Middle frontal gyrus (tissue), 1 donor: ENCODE measurements at regions not wholly inside any gene's neighbourhood (a gene's known extent, or its start where the extent isn't known, plus 50 kb on each side); places are given as distances from the start of the nearest gene placed in this dataset.
"Not testable (repeated sequence)": the region's sequence is repeated elsewhere in the genome, so short reads cannot be mapped to it uniquely, and the experiment has no call there.

Experiments used
- DNase-seq: peaks from one replicate; pipeline ENCODE4 v3.0.0-alpha.2; 2015; ENCODE audit warnings: low spot score; ENCODE audit errors: extremely low spot score

DNA sequence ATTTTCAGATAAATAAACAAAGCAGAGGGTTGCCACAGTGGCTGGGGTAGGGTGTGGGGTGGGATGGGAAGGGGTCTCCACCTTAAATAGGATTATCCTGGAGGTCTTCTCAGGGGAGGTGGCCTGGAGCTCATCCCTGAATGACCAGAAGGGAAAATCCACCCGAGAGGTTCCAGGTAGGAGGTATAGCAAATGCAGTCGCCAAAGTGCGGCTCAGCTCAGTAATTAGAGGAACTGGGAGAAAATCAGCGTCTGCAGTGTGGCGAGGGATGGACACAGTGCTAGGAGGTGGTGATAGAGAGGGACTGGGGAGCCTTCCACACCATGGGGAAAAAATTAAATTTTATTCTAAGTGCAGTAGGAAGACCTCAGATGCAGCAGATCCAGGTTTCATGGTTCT, 584.5 kb downstream of the MATN1 start:
- no peak for DNase-seq

DNA sequence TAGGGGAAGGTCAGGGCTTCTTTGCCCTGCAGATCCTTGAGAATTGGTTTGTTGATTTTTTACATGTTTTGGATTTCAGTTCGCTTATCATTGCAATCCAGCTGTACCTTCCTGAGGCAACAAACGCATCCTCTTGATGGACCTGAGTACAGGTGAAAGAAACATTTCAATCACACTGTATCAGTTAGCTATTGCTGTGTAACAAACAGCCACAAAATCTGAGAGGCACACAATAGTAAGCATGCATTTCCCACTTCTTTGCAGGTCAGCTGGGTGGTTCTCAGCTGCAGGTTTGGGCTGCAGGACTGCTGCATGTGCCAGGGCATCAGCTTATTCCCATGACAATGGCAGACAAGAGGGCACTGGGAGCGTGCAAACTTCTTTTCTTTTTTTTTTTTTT, 586.4 kb downstream of the MATN1 start:
- DNase-seq: no peak

DNA sequence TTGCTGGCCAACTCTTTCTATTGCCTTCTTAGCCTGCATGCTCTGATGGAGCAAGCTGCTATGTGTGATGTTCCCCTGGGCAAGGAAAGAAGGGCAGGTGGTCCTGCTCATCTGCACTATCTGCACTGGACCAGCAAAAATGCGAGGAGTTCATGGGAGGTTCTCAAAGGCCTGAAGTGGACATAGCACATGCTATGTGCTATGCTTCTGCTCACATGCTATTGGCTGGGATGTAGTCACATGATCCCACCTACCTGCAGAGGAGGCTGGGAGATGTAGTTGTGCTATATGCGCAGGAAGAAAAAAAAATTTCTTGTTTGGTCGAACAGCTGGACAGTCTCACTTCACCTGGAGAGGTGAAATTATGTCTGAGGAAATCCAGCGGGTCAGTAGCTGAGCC, 587.7 kb downstream of the MATN1 start:
- DNase-seq: no peak

DNA sequence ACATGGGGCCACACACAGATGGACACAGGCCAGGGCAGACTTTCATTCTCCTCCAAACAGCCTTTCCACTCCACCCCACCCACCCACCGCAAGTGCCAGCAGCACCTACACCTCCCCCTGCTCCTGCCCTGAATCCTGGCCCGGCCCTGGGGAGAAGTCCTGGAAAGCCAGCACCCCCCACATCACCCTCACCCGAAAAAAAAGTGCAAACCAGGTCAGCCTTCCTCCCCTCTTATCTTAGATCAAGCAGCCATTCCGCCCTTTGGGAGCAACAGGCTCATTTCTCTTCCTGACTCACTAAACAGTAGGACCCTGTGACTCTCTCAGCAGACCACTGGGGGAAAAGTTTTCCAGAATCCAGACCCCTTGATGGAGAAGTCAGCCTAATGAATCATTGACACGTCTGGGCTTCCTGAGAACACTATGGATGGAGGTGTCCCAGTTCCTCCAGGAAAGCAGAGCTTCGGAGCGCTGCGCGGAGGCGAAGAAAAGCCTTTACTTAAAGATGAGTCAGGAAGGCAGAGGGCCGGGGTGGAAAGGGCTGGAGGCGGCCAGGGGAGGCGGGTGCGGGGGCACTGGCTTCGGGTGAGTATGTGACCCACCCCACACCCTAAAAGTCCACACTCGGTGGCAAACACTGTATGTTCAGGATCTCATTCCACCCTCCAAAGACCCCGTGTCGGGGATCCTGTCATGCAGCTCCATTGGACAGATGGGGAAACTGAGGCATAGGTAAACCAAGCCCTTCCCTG, 588.7 kb downstream of the MATN1 start:
- DNase-seq: no peak

DNA sequence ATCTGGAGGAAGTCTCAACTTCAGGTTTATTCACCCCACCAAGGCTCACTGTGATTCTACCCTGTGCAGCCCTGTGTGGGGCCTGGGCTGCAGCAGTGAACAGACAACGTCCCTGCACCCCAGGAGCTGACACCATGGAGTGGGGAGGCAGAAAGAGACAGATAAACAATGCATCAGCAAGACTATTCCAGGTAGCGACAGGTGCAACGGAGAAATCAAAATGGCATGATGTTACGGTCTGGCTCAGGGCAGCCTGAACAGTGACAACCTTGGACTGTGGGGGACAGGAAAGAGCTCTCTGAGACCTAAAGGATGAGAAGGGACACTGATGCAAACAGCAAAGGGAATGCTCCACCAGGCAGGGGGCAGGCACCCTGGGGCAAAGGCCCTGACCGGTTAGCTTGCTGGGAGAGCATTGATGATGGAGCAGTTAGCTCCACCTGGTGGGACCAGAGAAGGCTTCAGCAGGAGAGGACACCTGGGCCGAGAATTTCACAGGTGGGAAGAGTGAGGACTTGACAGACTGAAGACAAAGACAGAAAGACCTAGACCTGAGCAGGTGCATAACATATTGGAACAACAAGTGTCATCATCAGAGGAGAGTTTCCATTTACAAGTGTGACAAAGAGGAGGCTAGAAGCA, 589.9 kb downstream of the MATN1 start:
- DNase-seq: no peak

DNA sequence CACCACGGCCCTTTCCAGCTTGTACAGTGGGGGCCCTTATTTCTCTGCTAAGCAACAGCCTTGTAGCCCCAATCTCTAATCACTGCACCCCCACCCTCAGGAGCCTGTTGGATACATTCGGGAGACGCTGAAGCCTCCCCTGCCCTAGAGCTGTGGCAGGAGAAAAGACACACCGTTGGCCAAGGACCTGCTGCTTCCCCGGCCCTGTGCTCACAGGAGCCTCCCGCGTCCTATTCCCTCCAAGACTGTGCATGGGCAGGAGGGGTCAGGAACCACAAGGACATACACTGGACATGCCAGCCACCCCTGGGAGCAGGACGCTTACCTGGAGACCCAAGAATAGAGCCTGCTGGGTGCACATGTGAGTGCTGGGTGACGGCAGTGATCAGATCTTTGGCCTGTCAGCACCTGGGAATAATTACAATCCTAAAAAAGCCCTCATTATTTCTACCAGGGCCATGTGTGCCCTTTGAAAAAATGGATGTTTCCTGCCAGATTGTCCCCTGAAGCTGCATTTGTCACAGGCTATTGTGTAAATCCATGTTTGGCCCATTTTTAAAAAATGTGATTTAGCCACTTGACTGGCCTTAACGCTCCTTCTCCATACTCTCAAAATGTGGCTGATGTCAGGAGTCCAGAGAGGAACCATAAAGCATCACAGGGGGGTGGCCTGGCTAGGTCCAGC, 590.6 kb downstream of the MATN1 start:
- no peak for DNase-seq

DNA sequence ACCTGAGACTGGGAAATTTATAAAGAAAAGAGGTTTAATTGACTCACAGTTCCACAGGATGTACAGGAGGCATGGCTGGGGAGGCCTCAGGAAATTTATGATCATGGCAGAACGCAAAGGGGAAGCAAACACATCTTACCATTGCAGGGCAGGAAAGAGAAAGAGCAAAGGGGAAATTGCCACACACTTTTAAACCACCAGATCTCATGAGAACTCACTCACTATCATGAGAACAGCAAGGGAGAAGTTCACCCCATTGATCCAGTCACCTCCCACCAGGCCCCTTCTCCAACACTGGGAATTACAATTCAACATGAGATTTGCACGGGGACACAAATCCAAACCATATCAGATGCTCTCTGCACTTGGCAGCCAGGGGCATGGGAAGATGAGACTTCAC, 592.8 kb downstream of the MATN1 start:
- DNase-seq: not testable (repeated sequence)

DNA sequence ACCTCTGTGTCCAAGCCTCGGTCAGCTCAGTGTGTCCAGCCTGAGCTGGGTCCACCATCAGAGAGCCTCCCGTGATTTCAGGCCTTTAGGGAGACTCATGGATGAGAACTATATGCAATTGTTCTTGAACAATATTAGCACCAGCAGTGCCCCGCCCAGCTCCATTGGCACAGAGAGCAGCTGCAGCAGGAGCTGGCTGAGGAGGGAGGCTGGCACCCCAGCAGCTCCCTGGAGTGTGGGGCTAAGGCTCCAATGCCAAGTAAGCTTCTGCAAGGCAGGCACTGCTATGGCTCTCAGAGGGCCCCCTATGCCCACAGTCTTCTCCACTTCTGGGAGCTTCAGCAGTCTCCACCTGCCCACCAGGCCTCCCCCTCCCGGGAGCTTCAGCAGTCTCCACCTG, 593.3 kb downstream of the MATN1 start:
- DNase-seq: no peak

DNA sequence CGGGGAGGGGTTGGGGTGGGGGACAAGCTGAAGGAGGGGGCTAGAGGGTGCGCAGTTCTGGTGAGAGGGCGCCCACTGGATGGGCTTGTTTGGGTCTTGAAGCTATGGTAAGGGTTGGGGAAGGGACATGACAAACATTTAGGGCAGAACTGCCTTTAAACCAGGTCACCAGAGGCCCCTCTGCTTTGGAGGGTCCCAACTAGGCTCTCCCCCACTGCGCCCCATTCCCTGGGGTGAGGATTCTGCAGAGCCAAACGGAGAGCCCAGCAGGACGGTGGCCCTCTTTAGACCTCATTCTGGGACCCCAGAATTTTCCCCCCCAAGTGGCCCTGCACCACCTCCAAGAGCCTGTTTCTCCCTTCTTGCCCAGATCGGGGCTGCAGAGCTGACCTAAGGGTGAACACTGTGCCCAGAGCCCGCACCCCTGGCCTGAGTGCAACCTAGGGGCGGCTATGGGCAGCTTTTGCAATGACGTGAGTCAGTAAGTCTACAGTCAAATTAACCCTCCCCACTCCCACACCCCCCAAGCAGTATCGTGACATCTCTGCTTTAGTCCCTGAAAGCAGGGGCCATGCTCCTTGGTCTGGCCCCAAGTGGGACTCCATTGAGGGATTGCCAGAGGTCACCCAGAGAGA, 593.8 kb downstream of the MATN1 start:
- no peak for DNase-seq

DNA sequence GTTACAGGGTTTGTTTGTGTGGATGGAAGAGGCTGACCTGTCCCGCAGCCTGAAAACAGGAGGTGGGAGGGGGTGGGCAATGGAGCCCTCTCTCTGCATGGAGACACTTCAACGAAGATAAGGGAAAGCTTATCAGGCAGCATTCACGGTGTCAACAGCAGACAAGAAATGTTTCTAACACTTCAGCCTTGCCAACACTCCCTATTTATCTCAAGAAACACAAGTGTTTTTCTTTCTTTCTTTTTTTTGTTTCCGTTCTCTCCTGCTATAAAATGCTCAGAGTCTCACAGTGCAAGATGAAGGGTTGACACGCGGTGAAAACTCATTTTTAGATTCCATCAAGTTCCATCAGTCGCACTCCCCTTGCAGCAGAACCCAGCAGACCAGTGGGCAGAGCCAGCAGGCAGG, 594.4 kb downstream of the MATN1 start:
- no peak for DNase-seq

DNA sequence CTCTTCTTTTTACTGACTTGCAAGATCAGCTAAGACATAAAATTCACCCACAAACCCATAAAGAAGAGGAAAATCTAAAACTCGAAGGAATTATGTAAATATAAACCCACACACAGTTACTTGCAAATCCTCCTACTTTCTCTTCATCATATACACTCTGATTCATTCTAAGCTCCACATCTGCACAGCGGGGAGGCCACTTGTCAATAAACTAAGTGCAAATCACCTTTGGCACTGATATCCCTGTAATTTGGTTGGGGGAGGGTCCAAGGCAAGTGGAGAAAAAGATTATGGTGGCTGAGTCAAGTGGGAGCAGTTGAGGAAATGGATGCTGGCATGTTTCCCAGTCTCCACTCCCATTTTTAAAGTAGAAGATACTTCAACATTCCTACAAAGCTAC, 596.5 kb downstream of the MATN1 start:
- no peak for DNase-seq

DNA sequence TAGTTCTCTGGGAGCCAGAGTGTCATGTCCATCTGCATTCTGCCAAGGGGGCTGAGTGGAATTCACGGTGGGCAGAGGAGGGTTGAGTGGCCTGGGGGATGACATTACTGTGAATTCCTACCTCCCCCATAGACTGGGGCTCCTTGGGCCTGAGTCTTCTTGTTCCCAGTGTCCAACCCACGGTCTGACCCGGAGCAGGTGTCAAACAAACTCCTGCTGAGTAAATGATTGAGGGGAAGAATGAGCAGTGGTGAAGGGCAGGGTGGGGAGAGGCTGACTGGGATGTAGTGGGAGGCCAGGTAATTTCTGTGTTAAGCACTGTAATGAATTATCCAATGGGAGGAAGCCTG, 597.6 kb downstream of the MATN1 start:
- DNase-seq: no peak

DNA sequence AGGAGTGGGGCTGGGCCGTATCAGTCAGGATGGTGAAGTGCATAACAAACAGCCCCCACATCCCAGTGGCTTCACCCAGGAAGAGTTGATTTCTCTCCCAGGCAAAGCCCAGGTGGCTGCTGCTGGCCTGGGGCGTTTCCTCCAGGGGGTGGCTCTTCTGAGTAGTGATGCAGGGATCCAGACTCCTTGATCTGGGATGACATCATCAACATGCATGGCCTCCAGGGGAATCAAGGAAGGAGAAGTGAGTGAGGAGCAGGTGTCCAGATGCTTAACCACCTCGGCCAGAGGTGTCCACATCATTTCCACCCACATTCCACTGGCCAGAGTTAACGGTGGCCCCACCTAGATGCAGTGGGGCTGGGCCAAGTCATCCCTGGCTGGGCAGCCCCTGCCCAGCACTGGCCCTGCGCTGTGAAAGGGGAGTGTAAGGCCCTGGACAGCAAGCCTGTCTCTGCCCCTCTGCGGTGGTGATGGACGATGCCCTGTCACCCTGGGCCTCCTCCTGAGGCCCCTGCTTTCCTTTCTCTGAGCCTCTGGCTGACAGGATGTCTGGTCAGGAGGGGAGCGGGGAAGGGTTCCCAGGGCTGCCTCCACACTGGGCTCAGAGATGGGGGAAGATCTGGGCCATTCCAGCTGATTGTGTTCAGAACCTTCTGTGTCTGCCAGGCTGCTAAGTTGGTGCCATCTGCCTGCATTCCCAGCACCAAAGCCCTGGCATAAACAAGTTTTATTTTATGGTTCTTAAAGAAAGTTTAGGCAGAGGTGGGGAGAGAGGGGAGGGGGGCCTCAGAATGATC, 598.2 kb downstream of the MATN1 start:
- DNase-seq: no peak

DNA sequence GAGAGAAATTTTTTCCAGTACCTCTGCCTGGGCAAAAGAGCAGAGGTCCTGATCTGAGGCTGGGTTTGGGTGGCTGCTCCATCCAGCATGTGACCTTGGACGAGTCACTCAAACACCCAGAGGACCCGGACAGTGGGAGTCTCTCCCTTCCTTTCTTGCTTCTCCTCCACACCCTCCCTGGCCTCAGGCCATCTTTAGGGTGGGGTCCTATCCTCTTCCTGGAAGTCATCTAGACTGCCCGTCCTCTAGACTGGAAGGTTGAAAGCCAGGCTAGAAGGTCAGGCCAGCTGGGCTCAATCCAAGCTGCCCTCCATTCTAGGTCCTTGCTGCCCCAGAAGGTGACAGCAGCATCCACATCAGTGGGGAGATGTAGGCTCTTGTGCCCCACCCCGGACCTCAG, 599.5 kb downstream of the MATN1 start:
- DNase-seq: no peak

DNA sequence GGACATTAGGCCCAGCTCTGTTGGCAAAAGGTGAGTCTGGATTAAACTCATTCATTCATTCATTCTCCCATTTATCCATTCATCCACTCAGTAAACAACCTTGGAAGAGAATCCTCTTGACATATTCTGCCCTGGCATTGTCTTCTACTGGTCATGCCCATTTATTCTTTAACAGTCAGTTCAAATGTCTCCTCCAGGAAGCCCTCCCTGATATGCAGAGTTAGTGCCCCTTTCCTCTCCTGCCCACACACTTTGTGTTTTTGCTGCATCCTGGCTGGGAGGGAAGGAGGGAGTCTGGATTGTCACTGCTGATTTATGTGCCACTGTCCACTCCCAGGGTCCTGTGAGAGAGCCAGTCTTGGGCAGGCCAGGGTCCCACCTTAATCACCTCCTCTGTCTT, 600.3 kb downstream of the MATN1 start:
- no peak for DNase-seq

DNA sequence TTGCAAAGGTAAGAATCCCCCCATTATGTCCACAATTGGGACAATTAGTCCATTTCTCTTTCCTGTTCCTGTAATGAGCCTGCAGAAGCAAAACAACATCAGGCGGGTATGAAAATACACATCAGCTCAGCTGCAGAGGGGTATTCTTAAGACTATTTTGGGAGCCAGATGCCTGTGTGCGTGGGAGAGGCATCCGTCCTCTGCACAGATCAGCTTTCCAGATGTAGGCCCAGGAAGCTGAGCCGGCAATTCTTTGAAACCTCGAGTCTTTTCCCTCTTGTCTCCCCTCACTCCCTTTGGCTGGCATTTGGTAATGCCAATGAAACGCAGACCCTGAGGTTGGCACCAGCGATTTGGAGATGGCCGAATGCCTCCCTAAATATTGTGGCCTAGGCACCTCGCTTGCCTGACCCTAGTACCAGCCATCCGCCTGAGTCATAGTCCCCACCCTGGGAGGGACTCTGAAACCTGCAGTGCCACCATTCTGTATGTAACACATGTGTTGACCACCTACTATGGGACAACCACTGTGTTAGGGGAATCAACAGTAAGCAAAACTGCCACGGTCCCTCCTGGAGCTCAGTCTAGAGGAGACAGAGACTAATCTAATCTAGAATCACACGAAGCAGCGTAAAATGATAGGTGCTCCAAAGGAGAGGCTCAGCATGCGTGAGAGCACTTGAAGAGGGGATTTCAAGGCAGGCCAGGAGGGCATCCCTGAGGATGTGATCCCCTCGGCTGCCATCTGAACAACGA, 603.0 kb downstream of the MATN1 start:
- no peak for DNase-seq

DNA sequence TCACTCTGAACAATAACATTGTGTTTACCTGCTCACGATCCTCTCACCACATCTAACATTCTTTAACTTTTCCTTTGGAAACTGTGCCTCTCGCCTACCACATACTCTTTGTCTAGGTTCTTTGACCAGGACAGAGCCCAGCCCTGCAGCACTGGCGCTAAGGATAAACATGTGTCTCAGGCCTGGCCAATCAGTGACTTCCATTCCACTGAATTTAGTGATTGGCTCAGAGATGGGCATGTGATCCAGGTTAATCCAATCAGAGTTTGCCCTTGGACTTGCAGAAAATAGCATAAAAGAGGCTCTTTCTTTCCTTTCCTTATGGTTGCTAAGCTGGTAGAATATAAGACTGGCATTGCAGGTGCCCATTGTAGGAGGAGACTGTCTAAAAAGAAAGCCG, 605.7 kb downstream of the MATN1 start:
- no peak for DNase-seq

DNA sequence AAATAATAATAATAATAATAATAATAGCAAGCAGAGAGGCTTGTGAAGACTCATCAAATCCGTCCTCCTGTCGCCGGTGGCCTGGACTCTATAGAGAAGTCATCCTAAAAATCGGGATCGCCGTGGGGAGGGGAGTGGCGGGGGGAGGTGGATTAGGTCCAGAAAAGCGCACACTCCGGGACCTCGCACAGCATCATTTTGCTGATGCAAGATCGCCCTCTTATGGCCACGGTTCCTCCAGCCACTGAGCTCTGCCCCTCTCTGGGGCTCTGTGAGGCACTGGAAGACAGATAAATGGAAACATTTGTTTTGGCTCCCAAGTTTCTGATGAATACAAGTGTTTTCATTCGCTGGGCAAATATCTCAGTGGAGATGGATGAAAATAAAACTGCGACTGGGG, 612.0 kb downstream of the MATN1 start:
- no peak for DNase-seq

DNA sequence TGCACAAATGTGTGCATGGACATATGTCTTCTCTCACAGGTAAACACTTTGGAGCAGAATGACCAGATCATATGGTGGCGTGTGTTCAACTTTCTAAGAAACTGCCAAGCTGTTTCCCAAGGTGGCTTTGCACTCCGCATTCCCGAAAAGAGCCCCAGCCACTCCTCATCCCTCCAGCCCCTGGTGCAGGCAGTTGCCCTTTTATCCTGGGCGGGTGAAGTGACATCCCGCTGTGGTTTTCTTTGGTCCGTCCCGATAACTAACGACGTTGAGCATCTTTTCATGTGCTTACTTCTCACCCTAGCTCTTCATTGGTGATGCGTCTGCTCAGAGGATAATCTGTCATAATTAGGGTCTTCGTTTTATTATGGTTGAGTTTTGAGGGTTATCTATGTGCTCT, 612.5 kb downstream of the MATN1 start:
- no peak for DNase-seq

DNA sequence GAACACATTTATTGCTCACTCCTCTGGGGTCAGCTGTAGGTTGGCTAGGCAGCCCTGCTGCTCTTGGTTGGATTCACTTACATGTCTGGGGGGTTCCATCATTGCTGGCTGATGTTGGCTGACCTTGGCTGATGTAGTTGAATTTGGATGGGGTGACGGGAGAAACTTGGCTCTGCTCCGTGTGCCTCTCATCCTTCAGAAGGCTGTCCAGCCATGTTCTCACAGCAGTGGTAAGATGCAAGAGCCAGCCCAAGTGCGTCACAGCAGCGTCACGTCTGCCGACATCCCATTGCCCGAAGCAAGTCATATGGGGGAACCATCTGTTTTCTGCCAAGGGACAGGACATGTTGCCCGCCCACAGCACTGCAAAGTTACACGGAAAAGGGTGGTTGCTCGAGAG, 613.5 kb downstream of the MATN1 start:
- no peak for DNase-seq

DNA sequence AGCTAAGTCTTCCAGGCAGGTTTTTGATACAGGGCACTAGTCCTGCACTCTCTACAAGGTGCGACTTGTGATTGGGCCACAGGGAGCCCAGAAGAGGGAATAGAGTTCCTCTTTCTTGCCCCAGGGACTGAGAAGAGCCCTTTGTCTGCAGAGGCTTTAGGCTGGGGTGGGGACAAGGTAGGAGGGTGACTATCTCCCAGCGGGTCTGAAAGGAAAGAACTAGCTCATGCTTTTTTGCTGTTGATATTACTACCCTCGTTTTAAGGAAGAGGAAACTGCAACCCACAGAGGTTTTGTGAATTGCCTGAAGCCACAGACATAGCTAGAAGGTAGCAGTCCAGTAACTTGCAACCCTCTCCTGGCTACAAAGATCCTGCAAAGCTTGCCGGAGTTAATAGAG, 615.2 kb downstream of the MATN1 start:
- DNase-seq: no peak
